ENCODE measurements at regions not wholly inside any gene's neighbourhood (a gene's known extent, or its start where the extent isn't known, plus 50 kb on each side); places are given as distances from the start of the nearest gene placed in this dataset.

GRCh38 chr11:131137046-131137445 is 220.8 kb upstream of the SNX19 start:
- Histone ChIP-seq H3K79me2 (ENCODE audit: insufficient read depth, low read length) (no peaks in the 10 kb centered on the region), H3K9ac (ENCODE audit: low read length) (no peak overlapping the region), H3K4me2 (ENCODE audit: low read depth, low read length, poor library complexity, severe bottlenecking) (no peak overlapping the region)

DNA sequence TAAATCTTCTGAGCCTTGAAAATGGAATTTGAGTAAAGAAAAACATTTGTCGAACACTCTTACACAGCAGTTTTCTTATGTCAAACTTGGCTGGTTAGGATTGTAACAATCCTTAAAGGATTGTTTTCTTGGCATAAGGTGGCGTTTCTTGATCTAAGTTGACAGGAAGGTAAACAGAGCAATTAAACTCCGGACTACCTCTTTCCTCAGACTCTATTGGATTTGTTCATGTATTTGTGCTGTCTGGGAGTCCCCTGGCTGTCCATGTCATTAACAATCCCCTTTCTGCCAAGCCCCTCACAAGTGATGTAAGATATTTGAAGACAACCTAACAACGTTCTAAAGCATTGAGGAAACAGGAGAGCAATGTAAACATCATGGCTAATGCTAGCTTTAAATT is 222.5 kb upstream of the SNX19 start:
- TF ChIP-seq CTCF (IDR thresholded peaks at IDR 0.05; ENCODE audit: insufficient read depth, low read length, poor library complexity, severe bottlenecking) (no peak), EZH2phosphoT487 (conservative IDR thresholded peaks at IDR 0.05; ENCODE audit: low read length) (no peak)
- H3K9me3 ChIP-seq (ENCODE audit: insufficient read depth, low read length) = no peaks in the 10 kb centered on the region
- no peak overlapping the region for H3K4me2 ChIP-seq (ENCODE audit: low read depth, low read length, poor library complexity, severe bottlenecking)
- H3K9me2 ChIP-seq (replicated peaks; ENCODE audit: insufficient read depth, low read length) = no peaks in the 10 kb centered on the region
- no peaks in the 10 kb centered on the region for H3K79me2 ChIP-seq (ENCODE audit: insufficient read depth, low read length)
- H3F3A ChIP-seq (ENCODE audit: insufficient read depth) = no peaks in the 10 kb centered on the region
- H2AFZ ChIP-seq (ENCODE audit: low read depth, low read length, severe bottlenecking) = no peak overlapping the region
- no peak overlapping the region for H3K27ac ChIP-seq (ENCODE audit: low read depth, low read length)
- no peak overlapping the region for H3K9ac ChIP-seq (ENCODE audit: low read length)
- H3K36me3 ChIP-seq (ENCODE audit: low read length) = no peaks in the 10 kb centered on the region
- H3K27me3 ChIP-seq (ENCODE audit: low read length) = no peaks in the 10 kb centered on the region
- no peaks in the 10 kb centered on the region for H4K20me1 ChIP-seq (ENCODE audit: low read depth, low read length)
- H3K4me3 ChIP-seq (ENCODE audit: insufficient read depth, low read length, poor library complexity, severe bottlenecking) = no peak overlapping the region

More at GRCh38 chr11:131137046-131137445, 220.8 kb upstream of the SNX19 start:
- Histone ChIP-seq H3K9me3 (ENCODE audit: insufficient read depth, low read length) (no peaks in the 10 kb centered on the region), H3K27me3 (ENCODE audit: low read length) (no peaks in the 10 kb centered on the region), H4K20me1 (ENCODE audit: low read depth, low read length) (no peaks in the 10 kb centered on the region), H3K4me3 (ENCODE audit: insufficient read depth, low read length, poor library complexity, severe bottlenecking) (no peak overlapping the region), H3K27ac (ENCODE audit: low read depth, low read length) (no peak overlapping the region), H3F3A (ENCODE audit: insufficient read depth) (no peaks in the 10 kb centered on the region), H2AFZ (ENCODE audit: low read depth, low read length, severe bottlenecking) (no peak overlapping the region), H3K36me3 (ENCODE audit: low read length) (no peaks in the 10 kb centered on the region), H3K9me2 (replicated peaks; ENCODE audit: insufficient read depth, low read length) (no peaks in the 10 kb centered on the region)
- no peak for TF ChIP-seq EZH2phosphoT487 (conservative IDR thresholded peaks at IDR 0.05; ENCODE audit: low read length)
- no peak for TF ChIP-seq CTCF (IDR thresholded peaks at IDR 0.05; ENCODE audit: insufficient read depth, low read length, poor library complexity, severe bottlenecking)

DNA sequence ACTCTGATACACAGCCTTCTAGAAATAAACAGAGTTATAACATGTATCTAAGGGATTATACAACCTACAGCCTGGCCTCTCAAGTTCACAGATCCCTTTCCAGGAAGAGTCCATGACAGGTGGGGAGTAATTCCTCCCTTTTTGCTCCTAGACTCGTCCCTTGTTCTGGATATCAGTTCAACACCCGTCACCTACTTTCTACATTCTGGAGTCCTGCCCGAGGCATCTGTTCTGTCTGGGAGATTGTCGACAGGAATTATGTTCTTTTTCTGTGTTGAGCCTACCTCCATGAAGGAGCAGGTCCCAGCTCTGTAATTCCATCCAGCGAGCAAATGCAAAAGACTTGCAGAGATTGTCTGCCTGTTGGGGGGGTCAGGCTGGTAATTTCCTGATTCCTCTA is 224.6 kb upstream of the NTM start:
- H3K79me2 ChIP-seq (ENCODE audit: insufficient read depth, low read length) = no peaks in the 10 kb centered on the region
- no peaks in the 10 kb centered on the region for H3K36me3 ChIP-seq (ENCODE audit: low read length)
- H3K9me3 ChIP-seq (ENCODE audit: insufficient read depth, low read length) = no peaks in the 10 kb centered on the region
- no peak overlapping the region for H3K4me3 ChIP-seq (ENCODE audit: insufficient read depth, low read length, poor library complexity, severe bottlenecking)
- H4K20me1 ChIP-seq (ENCODE audit: low read depth, low read length) = no peaks in the 10 kb centered on the region
- H3K9me2 ChIP-seq (replicated peaks; ENCODE audit: insufficient read depth, low read length) = no peaks in the 10 kb centered on the region
- no peaks in the 10 kb centered on the region for H3F3A ChIP-seq (ENCODE audit: insufficient read depth)
- no peaks in the 10 kb centered on the region for H3K27me3 ChIP-seq (ENCODE audit: low read length)
- TF ChIP-seq CTCF (IDR thresholded peaks at IDR 0.05; ENCODE audit: insufficient read depth, low read length, poor library complexity, severe bottlenecking) (no peak), EZH2phosphoT487 (conservative IDR thresholded peaks at IDR 0.05; ENCODE audit: low read length) (no peak)
- H3K4me2 ChIP-seq (ENCODE audit: low read depth, low read length, poor library complexity, severe bottlenecking) = no peak overlapping the region
- H2AFZ ChIP-seq (ENCODE audit: low read depth, low read length, severe bottlenecking) = no peak overlapping the region
- no peak overlapping the region for H3K27ac ChIP-seq (ENCODE audit: low read depth, low read length)
- no peak overlapping the region for H3K9ac ChIP-seq (ENCODE audit: low read length)

Data from SU-DHL-6 (cell line).